NCI-H510A (cell line): ENCODE measurements at regions not wholly inside any gene's neighbourhood (a gene's known extent, or its start where the extent isn't known, plus 50 kb on each side); places are given as distances from the start of the nearest gene placed in this dataset.

Source experiments
- DNase-seq: peaks from one replicate; lab custom pipeline; 2025; lab: John Stamatoyannopoulos, UW

GRCh38 chr12:91627225-91627624 is 444.6 kb upstream of the DCN start:
- no peak for DNase-seq

GRCh38 chr12:91622981-91623380 is 440.4 kb upstream of the DCN start:
- no peak for DNase-seq

DNA sequence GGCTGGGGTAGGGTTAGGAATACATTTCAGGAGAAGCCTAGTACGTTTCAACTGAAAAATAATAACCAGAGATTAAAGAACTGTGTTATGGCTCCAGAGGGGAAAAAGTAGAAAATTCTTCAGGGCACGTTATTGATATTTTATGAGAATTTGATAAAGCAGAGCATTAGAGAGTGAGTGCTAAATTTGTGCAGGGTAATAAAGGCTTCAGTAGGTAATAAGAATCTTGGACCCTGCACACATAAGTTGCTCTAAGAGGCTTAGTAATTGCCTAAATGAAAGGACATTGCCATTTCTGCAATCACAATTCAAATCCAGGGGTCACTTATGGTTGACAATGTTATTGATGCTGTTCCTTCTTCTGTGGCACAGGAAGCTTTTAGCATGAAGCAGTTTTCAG is 439.4 kb upstream of the DCN start:
- no peak for DNase-seq

GRCh38 chr12:91620992-91621391 is 438.4 kb upstream of the DCN start:
- DNase-seq, result no peak

- no peak for DNase-seq
These were observed 437.8 kb upstream of the DCN start for GRCh38 chr12:91620422-91620821.

DNA sequence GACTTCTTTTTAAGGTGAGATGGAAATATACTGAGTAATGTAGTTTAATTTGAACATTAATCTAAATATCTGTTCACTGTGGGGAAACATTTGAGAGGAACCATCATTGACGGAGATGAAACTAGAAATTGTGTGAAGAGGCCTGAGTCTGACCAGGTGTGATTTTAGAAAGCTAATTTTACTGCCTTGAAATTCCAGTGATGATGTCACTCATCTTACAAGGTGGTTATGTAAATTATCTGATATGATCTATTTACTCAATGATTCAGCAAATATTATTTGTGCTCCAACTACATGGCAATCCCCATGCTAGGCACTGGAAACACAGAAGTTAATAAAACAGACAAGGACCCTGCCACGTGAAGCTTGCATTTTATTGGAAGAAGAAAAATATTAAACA is 435.7 kb upstream of the DCN start:
- DNase-seq, result no peak

DNA sequence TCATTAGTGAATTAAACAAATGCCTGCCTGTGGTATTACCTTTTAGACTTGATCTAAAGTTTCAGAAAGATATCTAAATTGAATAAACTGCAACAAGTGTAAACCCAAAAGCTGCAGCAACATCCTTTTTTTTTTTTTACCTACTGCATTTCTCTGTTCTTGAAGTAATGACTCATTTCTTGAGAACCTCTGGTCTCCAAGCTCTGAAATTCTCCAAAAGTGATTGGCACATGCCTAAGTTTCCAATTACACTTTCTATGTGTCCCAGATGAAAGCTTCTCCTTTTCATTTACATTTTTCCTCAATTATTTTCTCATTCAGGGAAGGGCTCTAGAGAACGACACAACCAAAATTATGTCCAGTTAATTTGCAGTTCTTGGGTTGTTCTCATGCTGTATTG is 435.2 kb upstream of the DCN start:
- DNase-seq, result no peak

GRCh38 chr12:91616416-91616815 is 433.8 kb upstream of the DCN start:
- no peak for DNase-seq

- DNase-seq, result no peak
These were observed 430.7 kb upstream of the DCN start for GRCh38 chr12:91613223-91613779.

DNA sequence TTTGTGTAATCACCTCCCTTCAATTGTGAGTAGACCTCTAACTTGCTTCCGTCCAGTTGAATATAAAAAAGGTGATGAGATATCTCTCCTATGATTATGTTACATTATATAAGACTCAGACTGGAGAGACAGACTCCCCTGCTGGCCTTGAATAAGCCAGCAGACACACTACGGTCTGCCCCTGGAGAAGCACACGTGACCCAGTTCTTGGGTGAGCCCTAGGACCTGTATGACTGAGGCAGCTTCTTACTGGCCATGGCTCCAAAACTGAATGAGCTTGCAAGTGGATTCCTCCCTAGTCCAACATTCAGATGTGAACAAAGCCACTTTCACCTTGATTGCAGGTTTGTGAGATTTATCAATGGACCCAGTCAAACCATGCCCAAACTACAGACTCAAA is 427.9 kb upstream of the DCN start:
- no peak for DNase-seq

DNA sequence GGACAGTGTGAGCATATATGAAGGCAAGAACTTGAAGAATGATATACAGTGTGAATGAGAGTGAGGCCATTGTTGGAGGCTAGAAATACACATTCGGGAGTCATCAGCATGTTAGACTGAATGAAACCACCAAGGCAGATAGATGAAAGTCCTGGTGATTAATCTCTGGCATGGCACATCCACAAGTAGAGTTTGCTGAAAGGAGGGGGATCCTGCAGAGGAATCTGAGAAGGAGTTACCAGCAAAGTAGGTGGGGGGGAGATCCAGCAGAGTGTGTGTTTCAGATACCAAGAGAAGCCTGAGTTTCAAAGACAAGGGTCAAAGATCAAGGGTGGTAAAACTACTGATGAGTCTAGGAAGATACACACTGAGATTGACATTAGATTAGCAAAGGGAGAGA is 426.7 kb upstream of the DCN start:
- no peak for DNase-seq

- DNase-seq, result no peak
These were observed 425.9 kb upstream of the DCN start for GRCh38 chr12:91608542-91608941.

DNA sequence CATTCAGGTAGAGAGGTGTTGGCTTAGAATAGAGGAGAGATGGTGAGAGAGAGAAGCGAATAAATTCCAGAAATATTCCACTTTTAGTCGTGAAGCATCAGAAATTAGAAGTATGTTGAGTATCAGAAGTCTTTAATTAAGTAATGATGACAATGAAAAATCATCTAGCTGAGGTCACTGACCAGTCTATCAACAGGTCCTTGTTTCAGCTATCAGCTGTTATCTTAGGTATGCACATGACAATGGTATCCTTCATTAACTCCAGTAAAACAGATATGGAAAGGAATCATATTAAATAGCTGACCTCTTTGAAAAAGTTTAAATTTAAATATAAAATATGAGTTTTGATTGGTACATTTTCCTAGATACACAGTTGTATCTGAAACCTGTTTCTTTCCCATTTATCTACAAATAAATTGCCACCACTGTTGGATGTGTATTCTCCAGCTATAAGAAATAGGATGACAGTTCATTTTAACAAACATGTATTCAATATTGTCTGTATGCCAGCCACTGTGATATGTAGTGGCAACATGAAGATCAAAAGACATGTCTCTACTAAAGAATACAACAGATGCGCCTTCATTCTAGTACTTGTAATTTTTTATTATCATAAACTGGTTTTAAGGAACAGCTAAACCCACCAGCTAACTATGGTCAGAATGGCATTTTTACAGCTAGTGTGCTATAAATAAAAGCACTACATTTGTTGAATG is 424.2 kb upstream of the DCN start:
- no peak for DNase-seq

DNA sequence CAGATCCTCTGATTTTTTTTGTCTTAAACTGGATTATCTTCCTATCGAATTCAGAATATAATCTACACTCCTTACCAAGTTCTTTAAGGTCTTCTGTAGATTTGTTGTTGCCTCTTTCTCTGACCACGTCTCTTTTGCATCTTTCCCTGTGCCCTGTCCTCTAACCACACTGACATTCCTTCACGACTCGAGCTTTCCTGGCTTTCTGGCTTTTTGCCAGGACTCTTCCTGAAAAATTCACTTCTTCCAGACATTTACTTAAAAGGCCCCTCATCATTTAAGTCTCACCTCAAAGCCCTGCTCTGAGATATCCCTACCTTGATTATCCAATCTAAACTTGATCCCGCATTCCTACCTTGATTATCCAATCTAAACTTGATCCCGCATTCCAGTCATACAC is 422.3 kb upstream of the DCN start:
- DNase-seq, result no peak

- no peak for DNase-seq
These were observed 420.4 kb upstream of the DCN start for GRCh38 chr12:91603060-91603459.

GRCh38 chr12:91601054-91601453 is 418.4 kb upstream of the DCN start:
- DNase-seq, result no peak

GRCh38 chr12:91594715-91595114 is 412.1 kb upstream of the DCN start:
- DNase-seq, result no peak

DNA sequence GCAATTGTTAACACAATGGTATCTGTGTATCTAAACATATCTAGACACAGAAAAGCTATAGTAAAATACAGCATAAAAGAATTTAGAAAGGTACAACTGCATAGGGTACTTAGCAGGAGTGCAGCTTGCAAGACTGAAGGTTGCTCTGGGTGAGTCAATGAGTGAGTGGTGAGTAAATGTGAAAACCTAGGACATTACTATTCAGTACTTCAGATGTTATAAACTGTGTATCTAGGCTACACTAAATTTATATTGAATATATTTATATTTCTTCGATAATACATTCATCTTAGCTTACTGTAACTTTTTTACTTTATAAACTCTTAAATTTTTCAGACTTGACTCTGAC is 409.0 kb upstream of the DCN start:
- no peak for DNase-seq

DNA sequence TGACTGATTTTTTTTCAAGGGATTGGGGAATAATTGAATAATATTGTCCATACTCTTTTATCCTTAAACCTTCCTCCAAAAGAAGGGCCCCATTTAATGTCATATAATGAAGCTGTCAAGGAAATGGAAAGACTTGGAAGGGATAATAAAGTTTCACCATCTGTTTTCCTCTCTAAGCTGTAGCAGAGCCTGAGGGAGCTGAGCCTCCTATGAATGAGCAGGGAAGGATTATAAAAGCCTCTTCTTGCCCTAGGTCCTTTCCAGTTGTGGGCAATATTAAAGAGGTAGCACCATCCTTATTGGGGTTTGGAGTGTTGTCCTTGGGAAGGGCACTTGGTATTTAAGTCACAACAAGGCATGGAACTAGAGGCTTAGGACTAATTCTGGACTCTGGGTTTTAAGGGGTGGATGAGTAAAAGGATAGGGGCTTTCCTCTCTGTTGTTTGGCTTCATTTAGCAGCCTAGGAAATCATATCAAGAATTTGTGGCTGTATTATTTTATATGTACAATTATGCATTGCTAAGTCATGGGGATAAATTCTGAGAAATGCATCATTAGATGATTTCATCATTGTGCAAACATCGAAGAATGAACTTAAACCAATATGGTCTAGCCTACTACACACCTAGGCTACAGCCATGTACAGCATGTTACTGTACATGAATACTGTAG is 408.5 kb upstream of the DCN start:
- no peak for DNase-seq

GRCh38 chr12:91588874-91589454 is 406.3 kb upstream of the DCN start:
- no peak for DNase-seq

DNA sequence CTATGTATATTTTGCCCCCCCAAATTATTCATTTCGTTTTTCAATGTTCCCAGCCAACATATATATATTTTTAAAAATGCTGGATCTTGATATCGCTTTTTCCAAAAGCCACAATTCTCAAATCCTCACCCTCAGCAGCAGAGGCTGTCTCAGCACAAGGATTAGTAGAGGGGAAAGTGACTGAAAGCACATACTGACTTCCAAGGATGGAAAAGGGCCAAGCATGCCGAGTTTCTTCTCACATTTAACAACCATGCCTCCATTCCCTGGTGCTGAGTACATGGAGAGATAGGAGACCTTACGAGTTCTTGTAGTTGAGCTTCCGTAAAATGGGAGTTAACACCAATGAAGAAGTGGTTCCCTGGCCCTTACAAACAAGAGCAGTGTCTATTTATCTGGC is 403.4 kb upstream of the DCN start:
- DNase-seq, result no peak

GRCh38 chr12:91582811-91583210 is 400.2 kb upstream of the DCN start:
- no peak for DNase-seq

DNA sequence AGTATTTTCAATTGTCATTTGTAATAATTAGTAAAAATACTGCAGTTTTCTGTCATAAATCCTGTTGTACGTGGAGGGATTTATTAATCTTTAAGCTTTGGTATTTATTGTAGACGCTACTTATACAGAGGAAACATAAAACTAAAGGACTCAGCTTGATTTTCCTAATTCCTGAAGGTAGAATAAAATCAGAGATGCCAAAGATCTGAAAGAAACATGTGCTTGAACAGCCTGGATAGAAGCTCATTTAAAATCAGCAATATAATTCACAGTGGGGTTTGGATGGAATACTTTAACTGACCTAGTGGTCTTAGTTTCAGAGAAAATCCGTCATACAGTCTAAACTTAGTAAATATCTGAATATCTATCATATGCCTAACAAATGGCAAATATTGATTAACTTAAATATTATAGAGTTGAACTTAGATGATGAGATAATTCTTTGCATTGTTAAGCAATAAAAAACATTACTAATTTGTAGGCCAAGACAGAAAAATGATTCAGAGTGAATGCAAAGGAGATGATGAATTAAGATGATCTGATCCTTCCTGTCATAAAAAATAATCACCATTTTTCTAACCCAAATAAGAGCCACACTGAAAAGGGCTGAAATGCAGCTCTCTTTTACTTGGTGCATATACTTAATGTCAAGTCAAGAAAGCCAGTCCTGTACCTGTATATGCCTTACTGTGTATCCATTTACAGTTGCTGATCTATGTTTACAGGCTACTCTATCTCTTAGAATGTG is 397.1 kb upstream of the DCN start:
- no peak for DNase-seq
